Keratinocyte (primary cell): ENCODE measurements at regions not wholly inside any gene's neighbourhood (a gene's known extent, or its start where the extent isn't known, plus 50 kb on each side); places are given as distances from the start of the nearest gene placed in this dataset.

Source experiments
- DNase-seq: peaks from one replicate; pipeline ENCODE4 v3.0.0-alpha.2; 2011; ENCODE audit warnings: low read depth, missing footprints, low spot score
- FAIRE-seq: peaks from 2 replicates; lab custom pipeline; 2011; peaks lifted over from hg19 to GRCh38; lab: Jason Lieb, UNC
- H2AFZ ChIP-seq: 2 replicates; pipeline ENCODE4 v1.6.0; 2012; ENCODE audit warnings: low read length, control low read depth, inconsistent platforms; ENCODE audit not compliant: control insufficient read depth
- H3K27ac ChIP-seq: 2 replicates; pipeline ENCODE4 v1.5.1; 2011; ENCODE audit warnings: low read length; ENCODE audit not compliant: control insufficient read depth, insufficient read depth
- H3K27me3 ChIP-seq: 3 replicates; pipeline ENCODE4 v1.6.0; 2011; ENCODE audit warnings: low read length; ENCODE audit not compliant: control insufficient read depth, insufficient read depth; ENCODE audit errors: extremely low read depth
- H3K36me3 ChIP-seq, 2 experiments: 2 replicates in 1 of 2; 3 replicates in 1 of 2; pipeline ENCODE4 v1.5.1; 2011; ENCODE audit warnings: low read length in 2 of 2, mild to moderate bottlenecking in 1 of 2; ENCODE audit not compliant: control insufficient read depth in 2 of 2, insufficient read depth in 2 of 2; ENCODE audit errors: extremely low read depth in 1 of 2
- H3K4me1 ChIP-seq: 3 replicates; pipeline ENCODE4 v1.5.1; 2011; ENCODE audit warnings: low read length; ENCODE audit not compliant: control insufficient read depth, insufficient read depth; ENCODE audit errors: extremely low read depth
- H3K4me2 ChIP-seq: 3 replicates; pipeline ENCODE4 v1.6.0; 2011; ENCODE audit warnings: low read depth, low read length; ENCODE audit not compliant: control insufficient read depth, insufficient read depth; ENCODE audit errors: extremely low read depth
- H3K4me3 ChIP-seq, 3 experiments: fragments of 200-600 bp in 1 of 3; sonication (generic) in 1 of 3; 2 replicates in 2 of 3; 3 replicates in 1 of 3; pipeline ENCODE4 v1.5.1; 2011 to 2016; ENCODE audit warnings: low read length in 3 of 3, mild to moderate bottlenecking in 3 of 3, control low read depth in 2 of 3, inconsistent platforms in 1 of 3, low read depth in 1 of 3, mixed read lengths in 1 of 3, mixed run types in 1 of 3, moderate library complexity in 1 of 3; ENCODE audit not compliant: control insufficient read depth in 2 of 3, insufficient read depth in 2 of 3; ENCODE audit errors: extremely low read depth in 1 of 3
- H3K79me2 ChIP-seq: 2 replicates; pipeline ENCODE4 v1.6.0; 2012; ENCODE audit warnings: low read length; ENCODE audit not compliant: control insufficient read depth, insufficient read depth
- H3K9ac ChIP-seq: 3 replicates; pipeline ENCODE4 v1.6.0; 2011; ENCODE audit warnings: low read length; ENCODE audit not compliant: control insufficient read depth, insufficient read depth; ENCODE audit errors: extremely low read depth
- H3K9me1 ChIP-seq: 3 replicates; pipeline ENCODE4 v1.6.0; 2011; ENCODE audit warnings: low read length; ENCODE audit not compliant: control insufficient read depth, insufficient read depth; ENCODE audit errors: extremely low read depth
- H3K9me3 ChIP-seq: 2 replicates; pipeline ENCODE4 v1.5.1; 2012; ENCODE audit warnings: low read depth, low read length; ENCODE audit not compliant: control insufficient read depth
- H4K20me1 ChIP-seq: 3 replicates; pipeline ENCODE4 v1.6.0; 2011; ENCODE audit warnings: low read length; ENCODE audit not compliant: control insufficient read depth, insufficient read depth; ENCODE audit errors: extremely low read depth
- CTCF ChIP-seq, 3 experiments: IDR thresholded peaks in 1 of 3; conservative IDR thresholded peaks in 1 of 3; optimal IDR thresholded peaks in 1 of 3; 2 replicates in 2 of 3; 3 replicates in 1 of 3; pipeline versions ENCODE3 to v1.5.1; 2011; ENCODE audit warnings: low read length in 3 of 3, mild to moderate bottlenecking in 3 of 3, moderate library complexity in 2 of 3, control low read depth in 1 of 3, inconsistent platforms in 1 of 3; ENCODE audit not compliant: insufficient read depth in 2 of 3; ENCODE audit errors: extremely low read depth in 1 of 3
- EZH2 ChIP-seq: IDR thresholded peaks from one replicate; pipeline ENCODE4 v1.6.1; 2012; ENCODE audit warnings: inconsistent platforms, mild to moderate bottlenecking, low read length, moderate library complexity
- dilution Hi-C: fragments of 300-500 bp; cut with MboI; formaldehyde crosslinking; loops from one replicate; pipeline ENCODE4 v1.7.0; 2020; ENCODE audit warnings: low sequenced_read_pairs; ENCODE audit not compliant: extremely low pct_ligation_motif_present

DNA sequence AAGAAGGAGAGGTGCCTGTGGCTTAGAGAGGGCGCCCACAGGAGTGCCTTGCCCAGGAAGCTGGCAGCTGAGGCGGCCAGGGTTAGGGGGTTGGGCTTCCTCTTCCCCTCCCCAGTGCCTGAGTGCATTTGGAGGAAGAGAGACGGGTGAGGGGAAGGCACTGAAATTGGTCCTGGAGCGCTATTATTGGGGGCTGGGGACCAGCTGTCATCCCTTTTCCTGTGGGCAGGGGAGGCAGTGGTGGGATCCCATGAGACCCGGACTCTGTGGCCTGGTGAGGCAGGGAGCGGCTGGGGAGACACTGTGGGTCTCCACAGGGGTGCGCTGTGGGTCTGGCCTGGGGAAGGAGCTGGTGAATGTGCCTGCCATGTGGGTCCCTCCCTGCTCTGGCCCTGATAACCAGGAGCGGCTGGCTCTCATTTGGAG is 259.7 kb downstream of the SEC14L1 start:
- dilution Hi-C loops: no loop called here
- TF ChIP-seq CTCF (optimal IDR thresholded peaks at IDR 0.05 in 1 of 3, IDR thresholded peaks at IDR 0.05 in 1 of 3, conservative IDR thresholded peaks at IDR 0.05 in 1 of 3; ENCODE audit: extremely low read depth in 1 of 3, insufficient read depth in 2 of 3, low read length in 3 of 3) (peak in 2 of 3 experiments; percentile 32 to 49), EZH2 (no peak)
- H3K4me3 ChIP-seq: no peak overlapping the region
- no peak overlapping the region for H2AFZ ChIP-seq
- H3K9me3 ChIP-seq: no peaks in the 10 kb centered on the region
- H3K9me1 ChIP-seq: peaks cover 9% of the 10 kb centered on the region
- H3K36me3 ChIP-seq: peaks cover 26 to 53% of the 10 kb centered on the region in 2 experiments
- H3K4me2 ChIP-seq: no peak overlapping the region
- DNase-seq: no peak
- H3K27ac ChIP-seq: no peak overlapping the region
- no peaks in the 10 kb centered on the region for H3K27me3 ChIP-seq
- peaks cover 21% of the 10 kb centered on the region for H3K4me1 ChIP-seq
- H4K20me1 ChIP-seq: peaks cover 65% of the 10 kb centered on the region
- H3K79me2 ChIP-seq: peaks cover 92% of the 10 kb centered on the region
- no peak overlapping the region for H3K9ac ChIP-seq
- no peak for FAIRE-seq

- H3K4me1 ChIP-seq: peaks cover 24% of the 10 kb centered on the region
- H3K79me2 ChIP-seq: peaks cover 83% of the 10 kb centered on the region
- H3K27ac ChIP-seq: no peak overlapping the region
- H2AFZ ChIP-seq: no peak overlapping the region
- H4K20me1 ChIP-seq: peaks cover 53% of the 10 kb centered on the region
- DNase-seq: no peak
- no peaks in the 10 kb centered on the region for H3K27me3 ChIP-seq
- no peak overlapping the region for H3K4me3 ChIP-seq
- H3K4me2 ChIP-seq: no peak overlapping the region
- H3K36me3 ChIP-seq: peaks cover 20 to 37% of the 10 kb centered on the region in 2 experiments
- no peak overlapping the region for H3K9ac ChIP-seq
- dilution Hi-C loops: no loop called here
- TF ChIP-seq CTCF (optimal IDR thresholded peaks at IDR 0.05 in 1 of 3, IDR thresholded peaks at IDR 0.05 in 1 of 3, conservative IDR thresholded peaks at IDR 0.05 in 1 of 3; ENCODE audit: extremely low read depth in 1 of 3, insufficient read depth in 2 of 3, low read length in 3 of 3) (no peak), EZH2 (no peak)
- H3K9me3 ChIP-seq: no peaks in the 10 kb centered on the region
- no peak for FAIRE-seq
- peaks cover 7% of the 10 kb centered on the region for H3K9me1 ChIP-seq
Observed at GRCh38 chr17:77402159-77402731, 261.5 kb downstream of the SEC14L1 start.
